Fibroblast of lung (primary cell): ENCODE measurements at regions not wholly inside any gene's neighbourhood (a gene's known extent, or its start where the extent isn't known, plus 50 kb on each side); places are given as distances from the start of the nearest gene placed in this dataset.

Experiments used
- CTCF ChIP-seq, 2 donors: IDR thresholded peaks in 1 of 2; conservative IDR thresholded peaks in 1 of 2; 1 replicate in 1 of 2; 2 replicates in 1 of 2; pipeline ENCODE4 v1.5.1; 2011 to 2012; ENCODE audit warnings: low read length in 2 of 2, control low read depth in 1 of 2, inconsistent platforms in 1 of 2, low read depth in 1 of 2, mild to moderate bottlenecking in 1 of 2
- EZH2 ChIP-seq: IDR thresholded peaks from 2 replicates; pipeline ENCODE4 v1.5.1; 2012; ENCODE audit warnings: low read length, control low read depth, mild to moderate bottlenecking; ENCODE audit errors: missing control alignments

GRCh38 chrX:116827063-116827462 lies 364.3 kb upstream of the CT83 start:
- TF ChIP-seq CTCF (conservative IDR thresholded peaks at IDR 0.05 in 1 of 2, IDR thresholded peaks at IDR 0.05 in 1 of 2; ENCODE audit: low read depth in 1 of 2, low read length in 2 of 2) (no peak), EZH2 (no peak)
